ENCODE measurements at regions not wholly inside any gene's neighbourhood (a gene's known extent, or its start where the extent isn't known, plus 50 kb on each side); places are given as distances from the start of the nearest gene placed in this dataset.

- Histone ChIP-seq H3K27me3 (ENCODE audit: insufficient read depth, low read length, poor library complexity) (no peaks in the 10 kb centered on the region), H3K56ac (ENCODE audit: low read length) (no peak overlapping the region), H4K5ac (ENCODE audit: low read length) (no peak overlapping the region), H3K9ac (ENCODE audit: low read length) (no peak overlapping the region), H3K4ac (ENCODE audit: low read depth, low read length) (no peak overlapping the region), H2BK120ac (ENCODE audit: low read depth, low read length) (no peak overlapping the region), H2BK15ac (replicated peaks; ENCODE audit: low read depth) (no peak overlapping the region), H3K23ac (ENCODE audit: low read length) (no peak overlapping the region), H3K79me1 (ENCODE audit: low read length) (no peaks in the 10 kb centered on the region), H3K79me2 (ENCODE audit: control insufficient read depth, insufficient read depth, low read length) (no peaks in the 10 kb centered on the region), H3K4me3 (ENCODE audit: low read length) (no peak overlapping the region), H2BK5ac (ENCODE audit: low read length) (no peak overlapping the region), H3K18ac (ENCODE audit: low read length) (no peak overlapping the region), H3K4me2 (ENCODE audit: low read length) (no peak overlapping the region), H3K36me3 (ENCODE audit: control insufficient read depth, insufficient read depth, low read length) (no peaks in the 10 kb centered on the region), H3K27ac (ENCODE audit: low read depth, low read length) (no peak overlapping the region), H4K8ac (ENCODE audit: low read depth, low read length) (no peak overlapping the region), H2AK5ac (ENCODE audit: low read length) (no peak overlapping the region), H3K4me1 (ENCODE audit: control insufficient read depth, low read depth, low read length) (no peaks in the 10 kb centered on the region)
- no peak for DNase-seq
- WGBS (ENCODE audit: extremely low coverage, insufficient coverage, low lambda C conversion rate) = no CpG with 5 or more reads among the region's 2 CpGs
Measured at GRCh38 chr9:116051528-116051927, 102.1 kb upstream of the PAPPA start.

GRCh38 chr9:116055536-116055935 lies 98.1 kb upstream of the PAPPA start:
- no peak overlapping the region for H3K4me3 ChIP-seq (ENCODE audit: low read length)
- H3K79me1 ChIP-seq (ENCODE audit: low read length) = no peaks in the 10 kb centered on the region
- no peak overlapping the region for H3K9ac ChIP-seq (ENCODE audit: low read length)
- no peaks in the 10 kb centered on the region for H3K27me3 ChIP-seq (ENCODE audit: insufficient read depth, low read length, poor library complexity)
- no peak for DNase-seq
- no peak overlapping the region for H2BK15ac ChIP-seq (replicated peaks; ENCODE audit: low read depth)
- no peak overlapping the region for H3K56ac ChIP-seq (ENCODE audit: low read length)
- no peak overlapping the region for H2BK120ac ChIP-seq (ENCODE audit: low read depth, low read length)
- no peaks in the 10 kb centered on the region for H3K36me3 ChIP-seq (ENCODE audit: control insufficient read depth, insufficient read depth, low read length)
- no peak overlapping the region for H2AK5ac ChIP-seq (ENCODE audit: low read length)
- no peak overlapping the region for H3K4ac ChIP-seq (ENCODE audit: low read depth, low read length)
- no peak overlapping the region for H3K23ac ChIP-seq (ENCODE audit: low read length)
- WGBS (ENCODE audit: extremely low coverage, insufficient coverage, low lambda C conversion rate) = no CpG with 5 or more reads among the region's 3 CpGs
- no peak overlapping the region for H3K4me2 ChIP-seq (ENCODE audit: low read length)
- no peak overlapping the region for H4K8ac ChIP-seq (ENCODE audit: low read depth, low read length)
- H3K18ac ChIP-seq (ENCODE audit: low read length) = no peak overlapping the region
- H4K5ac ChIP-seq (ENCODE audit: low read length) = no peak overlapping the region
- no peak overlapping the region for H3K27ac ChIP-seq (ENCODE audit: low read depth, low read length)
- no peaks in the 10 kb centered on the region for H3K79me2 ChIP-seq (ENCODE audit: control insufficient read depth, insufficient read depth, low read length)
- H2BK5ac ChIP-seq (ENCODE audit: low read length) = no peak overlapping the region
- no peaks in the 10 kb centered on the region for H3K4me1 ChIP-seq (ENCODE audit: control insufficient read depth, low read depth, low read length)

GRCh38 chr9:116057371-116057770 lies 96.2 kb upstream of the PAPPA start:
- H3K36me3 ChIP-seq (ENCODE audit: control insufficient read depth, insufficient read depth, low read length) = no peaks in the 10 kb centered on the region
- no CpG with 5 or more reads among the region's 5 CpGs for WGBS (ENCODE audit: extremely low coverage, insufficient coverage, low lambda C conversion rate)
- H3K23ac ChIP-seq (ENCODE audit: low read length) = no peak overlapping the region
- H2BK5ac ChIP-seq (ENCODE audit: low read length) = no peak overlapping the region
- H3K4me3 ChIP-seq (ENCODE audit: low read length) = no peak overlapping the region
- H3K27ac ChIP-seq (ENCODE audit: low read depth, low read length) = no peak overlapping the region
- no peak overlapping the region for H2BK120ac ChIP-seq (ENCODE audit: low read depth, low read length)
- no peak overlapping the region for H3K9ac ChIP-seq (ENCODE audit: low read length)
- H3K79me2 ChIP-seq (ENCODE audit: control insufficient read depth, insufficient read depth, low read length) = no peaks in the 10 kb centered on the region
- no peak overlapping the region for H2AK5ac ChIP-seq (ENCODE audit: low read length)
- H3K18ac ChIP-seq (ENCODE audit: low read length) = no peak overlapping the region
- no peaks in the 10 kb centered on the region for H3K79me1 ChIP-seq (ENCODE audit: low read length)
- H3K27me3 ChIP-seq (ENCODE audit: insufficient read depth, low read length, poor library complexity) = no peaks in the 10 kb centered on the region
- DNase-seq = no peak
- H3K56ac ChIP-seq (ENCODE audit: low read length) = no peak overlapping the region
- H3K4ac ChIP-seq (ENCODE audit: low read depth, low read length) = no peak overlapping the region
- no peak overlapping the region for H4K8ac ChIP-seq (ENCODE audit: low read depth, low read length)
- no peak overlapping the region for H2BK15ac ChIP-seq (replicated peaks; ENCODE audit: low read depth)
- H3K4me1 ChIP-seq (ENCODE audit: control insufficient read depth, low read depth, low read length) = no peaks in the 10 kb centered on the region
- no peak overlapping the region for H4K5ac ChIP-seq (ENCODE audit: low read length)
- no peak overlapping the region for H3K4me2 ChIP-seq (ENCODE audit: low read length)

- H3K27ac ChIP-seq (ENCODE audit: low read depth, low read length) = no peak overlapping the region
Measured at GRCh38 chr9:116058421-116058820, 95.2 kb upstream of the PAPPA start.

GRCh38 chr9:116059466-116059865 lies 94.1 kb upstream of the PAPPA start:
- Histone ChIP-seq H2BK15ac (replicated peaks; ENCODE audit: low read depth) (no peak overlapping the region), H3K79me2 (ENCODE audit: control insufficient read depth, insufficient read depth, low read length) (no peaks in the 10 kb centered on the region), H3K23ac (ENCODE audit: low read length) (no peak overlapping the region), H3K4me1 (ENCODE audit: control insufficient read depth, low read depth, low read length) (no peaks in the 10 kb centered on the region), H4K8ac (ENCODE audit: low read depth, low read length) (no peak overlapping the region), H3K27ac (ENCODE audit: low read depth, low read length) (no peak overlapping the region), H3K79me1 (ENCODE audit: low read length) (no peaks in the 10 kb centered on the region), H2AK5ac (ENCODE audit: low read length) (no peak overlapping the region), H3K27me3 (ENCODE audit: insufficient read depth, low read length, poor library complexity) (no peaks in the 10 kb centered on the region), H3K9ac (ENCODE audit: low read length) (no peak overlapping the region), H2BK5ac (ENCODE audit: low read length) (no peak overlapping the region), H2BK120ac (ENCODE audit: low read depth, low read length) (no peak overlapping the region), H3K4me3 (ENCODE audit: low read length) (no peak overlapping the region), H3K36me3 (ENCODE audit: control insufficient read depth, insufficient read depth, low read length) (no peaks in the 10 kb centered on the region), H3K4ac (ENCODE audit: low read depth, low read length) (no peak overlapping the region), H3K56ac (ENCODE audit: low read length) (no peak overlapping the region), H4K5ac (ENCODE audit: low read length) (no peak overlapping the region), H3K4me2 (ENCODE audit: low read length) (no peak overlapping the region), H3K18ac (ENCODE audit: low read length) (no peak overlapping the region)
- WGBS (ENCODE audit: extremely low coverage, insufficient coverage, low lambda C conversion rate) = no CpG with 5 or more reads among the region's 2 CpGs
- DNase-seq = no peak

More at GRCh38 chr9:116058421-116058820, 95.2 kb upstream of the PAPPA start:
- Histone ChIP-seq H3K79me1 (ENCODE audit: low read length) (no peaks in the 10 kb centered on the region), H3K4me1 (ENCODE audit: control insufficient read depth, low read depth, low read length) (no peaks in the 10 kb centered on the region), H2AK5ac (ENCODE audit: low read length) (no peak overlapping the region), H4K8ac (ENCODE audit: low read depth, low read length) (no peak overlapping the region), H3K4me3 (ENCODE audit: low read length) (no peak overlapping the region), H4K5ac (ENCODE audit: low read length) (no peak overlapping the region), H2BK15ac (replicated peaks; ENCODE audit: low read depth) (no peak overlapping the region), H2BK120ac (ENCODE audit: low read depth, low read length) (no peak overlapping the region), H3K56ac (ENCODE audit: low read length) (no peak overlapping the region), H3K4me2 (ENCODE audit: low read length) (no peak overlapping the region), H3K36me3 (ENCODE audit: control insufficient read depth, insufficient read depth, low read length) (no peaks in the 10 kb centered on the region), H3K23ac (ENCODE audit: low read length) (no peak overlapping the region), H3K79me2 (ENCODE audit: control insufficient read depth, insufficient read depth, low read length) (no peaks in the 10 kb centered on the region), H3K18ac (ENCODE audit: low read length) (no peak overlapping the region), H3K9ac (ENCODE audit: low read length) (no peak overlapping the region), H2BK5ac (ENCODE audit: low read length) (no peak overlapping the region), H3K4ac (ENCODE audit: low read depth, low read length) (no peak overlapping the region), H3K27me3 (ENCODE audit: insufficient read depth, low read length, poor library complexity) (no peaks in the 10 kb centered on the region)
- DNase-seq = no peak
- WGBS (ENCODE audit: extremely low coverage, insufficient coverage, low lambda C conversion rate) = no CpG with 5 or more reads among the region's 2 CpGs

- no CpG with 5 or more reads among the region's 1 CpG for WGBS (ENCODE audit: extremely low coverage, insufficient coverage, low lambda C conversion rate)
- Histone ChIP-seq H3K27me3 (ENCODE audit: insufficient read depth, low read length, poor library complexity) (no peaks in the 10 kb centered on the region), H3K4me2 (ENCODE audit: low read length) (no peak overlapping the region), H3K4me3 (ENCODE audit: low read length) (no peak overlapping the region), H3K18ac (ENCODE audit: low read length) (no peak overlapping the region), H2BK5ac (ENCODE audit: low read length) (no peak overlapping the region), H3K23ac (ENCODE audit: low read length) (no peak overlapping the region), H2BK15ac (replicated peaks; ENCODE audit: low read depth) (no peak overlapping the region), H4K5ac (ENCODE audit: low read length) (no peak overlapping the region), H4K8ac (ENCODE audit: low read depth, low read length) (no peak overlapping the region), H3K56ac (ENCODE audit: low read length) (no peak overlapping the region), H2AK5ac (ENCODE audit: low read length) (no peak overlapping the region), H3K4ac (ENCODE audit: low read depth, low read length) (no peak overlapping the region), H3K36me3 (ENCODE audit: control insufficient read depth, insufficient read depth, low read length) (no peaks in the 10 kb centered on the region), H3K79me1 (ENCODE audit: low read length) (no peaks in the 10 kb centered on the region), H3K9ac (ENCODE audit: low read length) (no peak overlapping the region), H2BK120ac (ENCODE audit: low read depth, low read length) (no peak overlapping the region), H3K27ac (ENCODE audit: low read depth, low read length) (no peak overlapping the region), H3K79me2 (ENCODE audit: control insufficient read depth, insufficient read depth, low read length) (no peaks in the 10 kb centered on the region), H3K4me1 (ENCODE audit: control insufficient read depth, low read depth, low read length) (no peaks in the 10 kb centered on the region)
- no peak for DNase-seq
Measured at GRCh38 chr9:116060631-116061030, 93.0 kb upstream of the PAPPA start.
